NT2/D1 (cell line): ENCODE measurements at regions not wholly inside any gene's neighbourhood (a gene's known extent, or its start where the extent isn't known, plus 50 kb on each side); places are given as distances from the start of the nearest gene placed in this dataset.

Experiments used
- DNase-seq: peaks from one replicate; pipeline ENCODE4 v3.0.0-alpha.2; 2011; ENCODE audit warnings: low read depth, low spot score
- H3K27me3 ChIP-seq: 2 replicates; pipeline ENCODE4 v1.6.0; 2011; ENCODE audit warnings: mild to moderate bottlenecking; ENCODE audit not compliant: insufficient read length, insufficient read depth
- H3K36me3 ChIP-seq: 2 replicates; pipeline ENCODE4 v1.6.1; 2011; ENCODE audit warnings: mild to moderate bottlenecking, low read length, mixed read lengths; ENCODE audit not compliant: insufficient read depth, insufficient read length
- H3K4me1 ChIP-seq: 2 replicates; pipeline ENCODE4 v1.5.1; 2011; ENCODE audit not compliant: insufficient read depth, insufficient read length
- H3K4me3 ChIP-seq: 2 replicates; pipeline ENCODE4 v1.5.1; 2011; ENCODE audit warnings: low read depth; ENCODE audit not compliant: insufficient read length
- H3K9ac ChIP-seq: 2 replicates; pipeline ENCODE4 v1.6.0; 2011; ENCODE audit warnings: low read depth; ENCODE audit not compliant: insufficient read length
- H3K9me3 ChIP-seq: 2 replicates; pipeline ENCODE4 v1.5.1; 2011; ENCODE audit warnings: mild to moderate bottlenecking, low read length; ENCODE audit not compliant: insufficient read depth
- SUZ12 ChIP-seq: IDR thresholded peaks from 2 replicates; pipeline ENCODE4 v1.6.1; 2011; ENCODE audit not compliant: insufficient read length, insufficient read depth; ENCODE audit errors: extremely low read depth
- YY1 ChIP-seq: IDR thresholded peaks from 2 replicates; pipeline ENCODE4 v1.6.1; 2011; ENCODE audit not compliant: insufficient read length, insufficient read depth
- ZNF274 ChIP-seq: IDR thresholded peaks from 2 replicates; pipeline ENCODE4 v1.6.1; 2011; ENCODE audit warnings: mild to moderate bottlenecking, low read depth, low read length

DNA sequence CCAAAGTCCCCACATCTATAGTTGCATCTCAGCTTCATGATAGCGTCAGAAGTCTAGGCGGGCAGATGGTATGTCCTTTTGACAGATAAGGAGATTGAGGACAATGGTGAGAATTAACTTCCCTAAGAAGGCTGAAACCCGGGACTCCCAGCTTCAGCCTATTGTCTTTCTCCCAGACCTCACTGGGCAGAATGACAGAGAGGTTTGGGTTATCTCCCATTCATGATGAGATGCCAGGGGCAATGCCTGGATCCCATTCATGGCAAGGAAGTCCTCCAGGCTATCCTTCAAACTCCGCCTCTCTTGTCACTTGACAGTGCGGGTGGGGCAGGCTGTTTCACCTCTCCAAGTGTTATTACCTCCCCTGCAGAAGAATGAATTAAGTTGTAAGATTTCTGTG, 100.3 kb downstream of the IRX5 start:
- Histone ChIP-seq H3K36me3 (no peaks in the 10 kb centered on the region), H3K4me1 (no peaks in the 10 kb centered on the region)
- TF ChIP-seq YY1 (no peak), ZNF274 (no peak), SUZ12 (no peak)

DNA sequence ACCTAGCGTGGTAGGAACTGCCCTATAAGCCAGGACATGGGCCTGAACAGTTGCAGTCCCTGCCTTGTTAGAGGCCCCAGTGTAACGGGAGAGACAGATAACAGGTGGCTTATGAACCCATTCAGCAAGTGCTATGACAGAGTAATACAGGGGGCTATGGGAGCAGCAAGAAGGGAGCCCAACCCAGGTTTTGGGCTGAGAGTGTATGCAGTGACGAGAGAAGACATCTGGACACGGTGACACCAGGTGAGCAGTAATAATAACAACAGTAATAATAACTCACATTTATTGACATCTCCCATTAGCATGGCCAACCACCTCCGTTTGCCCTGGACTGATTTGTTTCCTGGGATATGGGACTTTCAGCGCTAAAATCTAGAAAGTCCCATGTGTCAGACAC, 100.8 kb downstream of the IRX5 start:
- Histone ChIP-seq H3K9ac (no peak overlapping the region), H3K4me1 (no peaks in the 10 kb centered on the region), H3K4me3 (no peak overlapping the region), H3K36me3 (no peaks in the 10 kb centered on the region), H3K27me3 (no peaks in the 10 kb centered on the region), H3K9me3 (no peaks in the 10 kb centered on the region)
- no peak for DNase-seq
- TF ChIP-seq SUZ12 (no peak), YY1 (no peak), ZNF274 (no peak)

More for the DNA sequence above, 100.3 kb downstream of the IRX5 start:
- no peak overlapping the region for H3K4me3 ChIP-seq
- H3K9ac ChIP-seq: no peak overlapping the region
- H3K27me3 ChIP-seq: no peaks in the 10 kb centered on the region
- H3K9me3 ChIP-seq: no peaks in the 10 kb centered on the region
- DNase-seq: no peak

DNA sequence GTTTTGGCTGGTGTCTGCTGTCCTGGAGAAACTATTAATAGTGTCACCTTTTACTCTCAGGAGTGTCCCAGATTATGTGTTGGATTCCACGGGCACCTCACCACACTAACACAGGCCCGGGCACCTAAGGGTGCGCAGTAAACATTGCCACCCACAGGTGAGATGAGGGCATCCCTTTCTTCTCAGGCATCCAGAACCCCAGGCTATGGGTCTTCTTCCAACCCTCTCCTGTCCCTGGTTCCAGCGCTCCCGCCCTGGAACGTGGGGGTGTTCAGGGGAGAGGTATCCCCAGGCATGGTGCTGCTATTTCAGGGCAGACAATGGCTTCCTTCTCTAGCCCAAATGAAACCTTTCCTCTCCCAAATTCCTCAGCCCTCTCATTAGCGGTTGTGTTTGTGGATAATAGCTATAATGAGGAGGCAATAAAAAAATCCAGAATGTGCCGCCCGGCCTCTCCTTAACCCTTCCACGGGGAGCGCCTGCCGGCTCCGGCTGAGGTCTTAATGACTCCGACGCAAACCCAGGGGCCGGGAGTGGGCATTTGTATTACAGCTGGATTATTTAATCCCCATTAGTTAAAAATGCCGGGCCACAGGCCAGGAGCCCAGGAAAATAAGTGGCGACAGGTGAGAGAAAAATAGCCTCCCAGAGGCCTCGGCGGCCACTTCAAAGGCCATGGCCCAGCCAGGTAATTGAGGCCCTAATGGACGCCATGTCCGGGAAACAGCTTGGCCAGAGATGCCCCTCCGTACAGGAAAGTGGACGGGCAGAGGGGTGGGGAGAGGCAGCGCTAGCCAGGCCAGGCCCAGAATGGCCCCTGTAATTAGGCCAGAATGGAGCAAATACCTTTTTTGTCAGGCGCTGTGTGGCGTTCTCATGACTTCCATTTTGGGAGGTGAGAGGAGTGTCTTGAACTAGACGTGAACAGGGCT, 102.8 kb downstream of the IRX5 start:
- DNase-seq: no peak
- TF ChIP-seq ZNF274: no peak
- TF ChIP-seq SUZ12: no peak
- TF ChIP-seq YY1: no peak
- Histone ChIP-seq H3K9me3 (no peaks in the 10 kb centered on the region), H3K4me1 (no peaks in the 10 kb centered on the region), H3K9ac (no peak overlapping the region), H3K27me3 (no peaks in the 10 kb centered on the region), H3K36me3 (no peaks in the 10 kb centered on the region), H3K4me3 (no peak overlapping the region)

DNA sequence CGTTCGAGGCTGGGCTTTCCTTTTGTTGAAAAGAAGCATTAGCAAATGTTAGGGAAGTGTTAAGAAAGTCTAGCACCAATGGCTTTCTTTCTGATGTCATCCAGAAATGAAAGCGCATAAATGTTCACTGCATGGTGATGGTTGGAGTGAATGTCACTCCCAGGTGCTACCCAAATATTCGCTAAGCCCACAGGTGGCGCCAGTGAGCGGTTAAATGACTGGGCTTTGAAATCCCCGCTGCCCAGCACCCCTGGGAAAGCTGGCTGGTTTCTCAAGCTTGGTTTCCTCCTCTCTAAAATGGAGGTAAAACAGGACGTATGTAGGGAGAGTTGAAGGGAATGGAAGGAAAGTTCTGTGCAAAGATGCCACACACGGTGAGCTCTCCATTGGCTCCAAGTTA, 104.4 kb downstream of the IRX5 start:
- TF ChIP-seq YY1 (no peak), SUZ12 (no peak), ZNF274 (no peak)
- DNase-seq: peak; percentile 43
- Histone ChIP-seq H3K36me3 (no peaks in the 10 kb centered on the region), H3K4me3 (no peak overlapping the region), H3K9ac (no peak overlapping the region), H3K4me1 (no peaks in the 10 kb centered on the region), H3K9me3 (no peaks in the 10 kb centered on the region), H3K27me3 (no peaks in the 10 kb centered on the region)

DNA sequence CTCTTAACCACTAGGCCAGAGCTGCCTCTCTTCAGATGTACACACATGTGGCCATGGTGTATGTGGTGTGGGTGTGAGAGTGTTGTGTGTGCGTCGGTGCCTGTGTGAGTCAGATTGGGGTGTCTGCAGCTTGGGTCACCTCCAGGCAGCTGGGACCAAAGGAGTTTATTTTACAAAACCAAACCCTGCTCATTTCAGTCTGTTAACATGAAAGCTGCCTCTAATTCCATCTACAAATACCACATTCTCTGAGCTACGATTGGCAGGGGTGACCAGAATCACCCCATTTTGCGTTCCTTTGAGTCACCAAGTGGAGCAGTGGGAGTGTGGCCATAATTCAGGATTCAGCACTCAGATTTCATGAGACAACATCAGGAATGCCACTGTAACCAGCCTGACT, 105.3 kb downstream of the IRX5 start:
- Histone ChIP-seq H3K36me3 (no peaks in the 10 kb centered on the region), H3K9me3 (no peaks in the 10 kb centered on the region), H3K4me3 (no peak overlapping the region), H3K9ac (no peak overlapping the region), H3K27me3 (no peaks in the 10 kb centered on the region), H3K4me1 (no peaks in the 10 kb centered on the region)
- TF ChIP-seq SUZ12: no peak
- DNase-seq: no peak

DNA sequence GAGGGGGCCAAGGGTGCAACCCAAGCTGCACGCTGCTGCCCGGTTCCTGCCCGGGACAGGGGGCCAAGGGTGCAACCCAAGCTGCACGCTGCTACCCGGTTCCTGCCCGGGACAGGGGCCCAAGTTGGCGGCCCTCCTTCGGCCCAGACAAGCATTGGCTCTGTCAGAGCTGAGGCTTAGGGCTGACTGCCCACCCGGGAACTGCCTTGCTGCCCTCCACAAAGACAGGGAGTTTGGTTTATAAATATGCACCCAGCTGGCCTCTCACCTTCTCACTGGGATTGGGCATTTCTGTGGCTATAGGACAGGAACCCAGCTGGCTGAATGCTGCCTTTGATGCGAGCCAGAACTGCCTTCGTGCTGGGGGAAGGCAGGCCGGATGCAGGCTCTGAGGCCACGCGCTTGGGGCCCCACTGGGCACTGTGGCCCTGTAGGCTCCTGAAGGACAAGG, 105.7 kb downstream of the IRX5 start:
- Histone ChIP-seq H3K9ac (no peak overlapping the region), H3K4me1 (no peaks in the 10 kb centered on the region), H3K9me3 (no peaks in the 10 kb centered on the region), H3K36me3 (no peaks in the 10 kb centered on the region), H3K4me3 (no peak overlapping the region), H3K27me3 (no peaks in the 10 kb centered on the region)
- TF ChIP-seq ZNF274: no peak
- no peak for DNase-seq

DNA sequence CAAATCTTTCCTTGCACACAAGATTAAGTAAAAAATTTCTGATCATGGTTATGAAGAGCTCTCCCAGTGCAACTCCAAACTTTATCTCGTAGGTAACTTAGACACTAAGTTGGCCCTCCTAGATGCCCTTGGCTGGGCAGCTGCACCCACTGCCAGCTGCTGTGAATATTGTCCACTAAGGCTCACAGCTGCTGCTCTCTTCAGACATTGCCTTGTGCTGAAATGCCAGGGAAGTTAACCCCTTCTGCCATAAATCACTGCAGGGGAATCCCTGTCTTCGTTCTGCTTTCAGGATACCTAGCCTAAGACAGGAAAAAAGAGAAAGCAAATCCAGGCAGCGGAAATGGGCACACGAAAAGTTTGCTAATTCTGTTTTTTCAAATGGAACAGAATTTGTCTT, 106.4 kb downstream of the IRX5 start:
- Histone ChIP-seq H3K27me3 (no peaks in the 10 kb centered on the region), H3K9me3 (no peaks in the 10 kb centered on the region), H3K4me1 (no peaks in the 10 kb centered on the region), H3K4me3 (no peak overlapping the region), H3K36me3 (no peaks in the 10 kb centered on the region), H3K9ac (no peak overlapping the region)
- DNase-seq: no peak
- TF ChIP-seq SUZ12 (no peak), ZNF274 (no peak), YY1 (no peak)
